Calu3 (cell line): ENCODE measurements at regions not wholly inside any gene's neighbourhood (a gene's known extent, or its start where the extent isn't known, plus 50 kb on each side); places are given as distances from the start of the nearest gene placed in this dataset.
A peak's percentile ranks its signal among the peaks of the same experiment; 100 is the strongest.

Experiments
- BruUV-seq: library from RNA; stranded (reverse); fragments of 400-500 nt; replicated peaks from 2 replicates; lab custom pipeline; 2021; lab: Mats Ljungman, UMichigan
- CTCF ChIA-PET: fragments of 300-600 bp; sonication (Branson Sonifier 250); formaldehyde crosslinking; loops from one replicate; lab custom pipeline; 2022; ENCODE audit warnings: antibody characterized with exemption; lab: Charles Lee
- DNase-seq: peaks from one replicate; pipeline ENCODE4 v3.0.0; 2022
- H3K27ac Mint-ChIP-seq: one replicate; pipeline ENCODE4 v1.8.0; 2022; ENCODE audit warnings: mixed read lengths; ENCODE audit not compliant: unreplicated experiment
- H3K27me3 Mint-ChIP-seq: one replicate; pipeline ENCODE4 v1.8.0; 2022; ENCODE audit warnings: mixed read lengths; ENCODE audit not compliant: unreplicated experiment
- H3K36me3 Mint-ChIP-seq: one replicate; pipeline ENCODE4 v1.8.0; 2022; ENCODE audit warnings: mild to moderate bottlenecking, moderate library complexity, mixed read lengths; ENCODE audit not compliant: insufficient read depth, unreplicated experiment
- H3K4me1 Mint-ChIP-seq: one replicate; pipeline ENCODE4 v1.8.0; 2022; ENCODE audit warnings: mild to moderate bottlenecking, low read depth, mixed read lengths; ENCODE audit not compliant: unreplicated experiment
- H3K4me3 Mint-ChIP-seq: one replicate; pipeline ENCODE4 v1.8.0; 2022; ENCODE audit warnings: mild to moderate bottlenecking, low read depth, moderate library complexity, mixed read lengths; ENCODE audit not compliant: unreplicated experiment
- H3K9me3 Mint-ChIP-seq: one replicate; pipeline ENCODE4 v1.8.0; 2022; ENCODE audit warnings: low read depth, mixed read lengths; ENCODE audit not compliant: unreplicated experiment
- intact Hi-C: fragments of 100-400 bp; cut with micrococcal nuclease; formaldehyde crosslinking; loops from one replicate; pipeline ENCODE4 v1.10.0; 2022; ENCODE audit not compliant: unreplicated experiment
- TF ChIP-seq, protein P1 (sequence below): fragments of 200-600 bp; IDR thresholded peaks from one replicate; pipeline ENCODE4 v1.8.0; 2022; ENCODE audit warnings: antibody characterized with exemption; ENCODE audit not compliant: unreplicated experiment

- TF ChIP-seq, protein P1, sequence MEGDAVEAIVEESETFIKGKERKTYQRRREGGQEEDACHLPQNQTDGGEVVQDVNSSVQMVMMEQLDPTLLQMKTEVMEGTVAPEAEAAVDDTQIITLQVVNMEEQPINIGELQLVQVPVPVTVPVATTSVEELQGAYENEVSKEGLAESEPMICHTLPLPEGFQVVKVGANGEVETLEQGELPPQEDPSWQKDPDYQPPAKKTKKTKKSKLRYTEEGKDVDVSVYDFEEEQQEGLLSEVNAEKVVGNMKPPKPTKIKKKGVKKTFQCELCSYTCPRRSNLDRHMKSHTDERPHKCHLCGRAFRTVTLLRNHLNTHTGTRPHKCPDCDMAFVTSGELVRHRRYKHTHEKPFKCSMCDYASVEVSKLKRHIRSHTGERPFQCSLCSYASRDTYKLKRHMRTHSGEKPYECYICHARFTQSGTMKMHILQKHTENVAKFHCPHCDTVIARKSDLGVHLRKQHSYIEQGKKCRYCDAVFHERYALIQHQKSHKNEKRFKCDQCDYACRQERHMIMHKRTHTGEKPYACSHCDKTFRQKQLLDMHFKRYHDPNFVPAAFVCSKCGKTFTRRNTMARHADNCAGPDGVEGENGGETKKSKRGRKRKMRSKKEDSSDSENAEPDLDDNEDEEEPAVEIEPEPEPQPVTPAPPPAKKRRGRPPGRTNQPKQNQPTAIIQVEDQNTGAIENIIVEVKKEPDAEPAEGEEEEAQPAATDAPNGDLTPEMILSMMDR: no peak
- no peak overlapping the region for H3K4me3 Mint-ChIP-seq
- H3K27me3 Mint-ChIP-seq: peaks cover 91% of the 10 kb centered on the region
- no peak for DNase-seq
- intact Hi-C loops: no loop called here
- H3K4me1 Mint-ChIP-seq: peaks cover 11% of the 10 kb centered on the region
- BruUV-seq: no TSS peak
- CTCF ChIA-PET: interaction anchor here (0.6 to 1.3 kb wide), 2 partner anchors 13 to 92 kb away, joined by 3 to 7 read pairs; no protein-coding TSS in a partner anchor
- no peaks in the 10 kb centered on the region for H3K9me3 Mint-ChIP-seq
- no peak overlapping the region for H3K27ac Mint-ChIP-seq
- no peaks in the 10 kb centered on the region for H3K36me3 Mint-ChIP-seq
Measured at GRCh38 chr16:86117235-86117634, 218.3 kb downstream of the IRF8 start.

DNA sequence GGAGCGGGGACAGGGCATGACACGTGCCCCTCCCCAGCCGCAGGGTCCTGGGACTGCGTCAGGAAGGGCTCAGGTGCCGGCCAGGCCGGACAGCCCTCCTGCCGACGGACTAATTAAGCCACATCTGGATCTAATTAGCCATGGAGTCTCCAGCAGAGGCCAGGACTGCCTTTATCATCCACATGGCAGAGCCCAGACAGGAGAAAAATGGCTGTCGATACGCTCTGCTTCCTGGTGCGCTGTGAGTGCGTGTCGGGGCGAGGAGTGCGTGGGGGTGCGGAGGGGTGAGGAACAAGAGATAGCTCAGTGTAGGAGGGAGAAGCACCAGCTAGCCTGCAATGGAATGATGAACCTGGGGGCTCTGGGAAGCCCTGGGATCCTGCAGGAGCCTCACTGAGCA is 218.8 kb downstream of the IRF8 start:
- no TSS peak for BruUV-seq
- no peaks in the 10 kb centered on the region for H3K36me3 Mint-ChIP-seq
- H3K9me3 Mint-ChIP-seq: no peaks in the 10 kb centered on the region
- no peak for DNase-seq
- H3K27ac Mint-ChIP-seq: no peak overlapping the region
- H3K4me1 Mint-ChIP-seq: peaks cover 11% of the 10 kb centered on the region
- H3K4me3 Mint-ChIP-seq: no peak overlapping the region
- peaks cover 91% of the 10 kb centered on the region for H3K27me3 Mint-ChIP-seq
- CTCF ChIA-PET: interaction anchor here (0.6 to 1.3 kb wide), 3 partner anchors 13 to 91 kb away, joined by 3 to 7 read pairs (median 3); no protein-coding TSS in a partner anchor
- TF ChIP-seq, protein P1: no peak
- intact Hi-C loops: no loop called here

- H3K27me3 Mint-ChIP-seq: peaks cover 91% of the 10 kb centered on the region
- no peak overlapping the region for H3K4me3 Mint-ChIP-seq
- TF ChIP-seq, protein P1: no peak
- no peaks in the 10 kb centered on the region for H3K9me3 Mint-ChIP-seq
- no peak overlapping the region for H3K27ac Mint-ChIP-seq
- H3K4me1 Mint-ChIP-seq: peaks cover 11% of the 10 kb centered on the region
- DNase-seq: peak; percentile 52
- intact Hi-C loops: no loop called here
- no TSS peak for BruUV-seq
- no peaks in the 10 kb centered on the region for H3K36me3 Mint-ChIP-seq
- CTCF ChIA-PET: interaction anchor here (0.6 to 1.3 kb wide), 3 partner anchors 12 to 30 kb away, joined by 3 to 7 read pairs (median 4); no protein-coding TSS in a partner anchor
Measured at GRCh38 chr16:86118467-86119307, 219.7 kb downstream of the IRF8 start.

DNA sequence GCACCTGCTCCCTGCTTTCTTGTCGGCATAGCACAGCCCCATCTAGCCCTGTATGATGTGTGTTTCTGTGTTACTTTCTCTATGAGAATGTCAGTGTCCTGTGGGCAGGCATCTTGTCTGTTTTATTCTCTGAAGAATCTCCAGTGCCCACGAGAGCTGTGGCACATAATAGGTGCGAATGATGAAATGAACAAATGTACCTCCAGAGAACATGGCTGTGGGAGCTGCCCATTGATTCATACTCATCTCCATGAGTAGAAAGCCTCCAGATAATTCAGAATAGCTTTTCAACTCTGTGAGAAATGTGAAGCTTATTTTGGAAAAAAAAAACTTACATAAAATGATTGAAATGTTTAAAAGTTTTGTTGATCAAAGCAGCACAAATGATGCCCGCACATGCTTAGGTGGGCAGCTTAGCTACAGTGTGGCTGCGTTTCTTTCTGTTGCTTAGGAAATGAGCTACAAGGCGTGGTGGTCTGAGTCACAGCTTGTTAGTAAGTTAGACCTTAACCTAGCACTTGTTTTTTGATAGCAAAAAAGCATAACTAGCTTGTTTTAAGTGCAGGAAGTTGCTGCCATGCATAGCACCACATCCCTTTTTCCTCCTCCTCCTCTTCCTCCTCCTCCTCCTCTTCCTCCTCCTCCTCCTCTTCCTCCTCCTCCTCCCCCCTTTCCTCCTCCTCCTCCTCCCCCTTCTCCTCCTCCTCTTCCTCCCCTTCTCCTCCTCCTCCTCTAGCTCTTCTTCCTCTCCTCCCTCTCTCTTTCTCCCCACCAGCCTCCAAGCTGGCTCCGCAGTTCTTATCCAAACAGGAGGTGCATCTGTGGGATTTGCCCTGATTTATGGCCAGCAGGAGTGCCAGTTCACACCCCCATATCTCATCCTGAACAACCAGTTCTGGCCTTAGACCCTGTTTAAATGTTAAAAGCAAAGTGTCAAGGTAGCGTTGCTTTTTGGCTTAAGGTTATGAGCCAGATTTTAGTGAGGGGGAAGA is 221.5 kb downstream of the IRF8 start:
- CTCF ChIA-PET: interaction anchor here (0.8 to 1.1 kb wide), 4 partner anchors 8 to 728 kb away, joined by 4 to 9 read pairs (median 4); no protein-coding TSS in a partner anchor
- intact Hi-C loops: no loop called here
- DNase-seq: no peak
- Mint-ChIP-seq H3K27me3 (peaks cover 93% of the 10 kb centered on the region), H3K4me3 (no peak overlapping the region), H3K4me1 (peaks cover 11% of the 10 kb centered on the region), H3K36me3 (no peaks in the 10 kb centered on the region), H3K9me3 (no peaks in the 10 kb centered on the region), H3K27ac (no peak overlapping the region)
- no TSS peak for BruUV-seq
- TF ChIP-seq, protein P1: no peak
